ENCODE measurements at regions not wholly inside any gene's neighbourhood (a gene's known extent, or its start where the extent isn't known, plus 50 kb on each side); places are given as distances from the start of the nearest gene placed in this dataset.

DNA sequence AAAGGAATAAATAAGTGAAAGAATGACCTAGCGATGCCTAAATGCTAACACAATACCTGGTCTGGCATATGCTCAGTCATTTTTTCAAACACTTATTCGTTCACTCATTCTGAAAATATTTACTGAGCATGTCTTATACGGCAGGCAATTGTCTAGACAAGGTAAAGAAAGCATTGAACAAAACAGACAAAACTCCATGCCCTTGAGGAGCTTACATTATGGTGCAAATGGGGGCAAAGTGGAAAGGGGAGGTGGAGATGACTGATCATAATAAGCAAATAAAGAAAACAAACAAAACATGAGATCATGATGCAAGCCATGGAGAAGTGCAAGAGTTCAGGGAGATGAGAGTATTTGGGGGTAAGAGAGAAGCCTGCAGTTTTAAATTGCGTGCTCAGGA, 334.6 kb upstream of the PPARGC1A start:
- no peak overlapping the region for H3K4me3 ChIP-seq (ENCODE audit: low read length)
- TF ChIP-seq, protein P1, sequence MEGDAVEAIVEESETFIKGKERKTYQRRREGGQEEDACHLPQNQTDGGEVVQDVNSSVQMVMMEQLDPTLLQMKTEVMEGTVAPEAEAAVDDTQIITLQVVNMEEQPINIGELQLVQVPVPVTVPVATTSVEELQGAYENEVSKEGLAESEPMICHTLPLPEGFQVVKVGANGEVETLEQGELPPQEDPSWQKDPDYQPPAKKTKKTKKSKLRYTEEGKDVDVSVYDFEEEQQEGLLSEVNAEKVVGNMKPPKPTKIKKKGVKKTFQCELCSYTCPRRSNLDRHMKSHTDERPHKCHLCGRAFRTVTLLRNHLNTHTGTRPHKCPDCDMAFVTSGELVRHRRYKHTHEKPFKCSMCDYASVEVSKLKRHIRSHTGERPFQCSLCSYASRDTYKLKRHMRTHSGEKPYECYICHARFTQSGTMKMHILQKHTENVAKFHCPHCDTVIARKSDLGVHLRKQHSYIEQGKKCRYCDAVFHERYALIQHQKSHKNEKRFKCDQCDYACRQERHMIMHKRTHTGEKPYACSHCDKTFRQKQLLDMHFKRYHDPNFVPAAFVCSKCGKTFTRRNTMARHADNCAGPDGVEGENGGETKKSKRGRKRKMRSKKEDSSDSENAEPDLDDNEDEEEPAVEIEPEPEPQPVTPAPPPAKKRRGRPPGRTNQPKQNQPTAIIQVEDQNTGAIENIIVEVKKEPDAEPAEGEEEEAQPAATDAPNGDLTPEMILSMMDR (IDR thresholded peaks at IDR 0.05; ENCODE audit: insufficient read depth, low read depth, low read length, missing control alignments), result no peak
- peak; percentile 87 for DNase-seq (ENCODE audit: low read depth)

DNA sequence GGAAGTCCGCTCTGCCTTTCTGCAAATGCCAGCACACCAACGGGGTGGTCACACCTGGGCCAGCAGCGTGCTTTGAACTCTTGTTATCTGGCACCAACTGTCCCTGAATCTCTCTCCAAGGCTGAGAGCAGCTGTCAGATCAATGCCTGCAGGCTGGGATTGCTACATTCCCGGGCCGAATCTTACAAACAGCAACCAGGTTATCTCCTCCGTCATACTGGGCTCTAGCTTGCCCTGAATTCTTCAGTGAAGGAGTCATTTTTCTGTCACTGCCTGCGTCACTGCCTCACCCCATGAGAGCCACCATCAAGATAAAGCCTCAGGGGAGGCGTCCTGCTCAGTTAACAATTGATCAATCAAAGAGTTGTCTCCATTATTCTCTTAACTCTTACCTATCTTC, 329.4 kb upstream of the PPARGC1A start:
- DNase-seq (ENCODE audit: low read depth), result peak; percentile 87
- TF ChIP-seq, protein P1 (IDR thresholded peaks at IDR 0.05; ENCODE audit: insufficient read depth, low read depth, low read length, missing control alignments), result no peak
- H3K4me3 ChIP-seq (ENCODE audit: low read length), result no peak overlapping the region

DNA sequence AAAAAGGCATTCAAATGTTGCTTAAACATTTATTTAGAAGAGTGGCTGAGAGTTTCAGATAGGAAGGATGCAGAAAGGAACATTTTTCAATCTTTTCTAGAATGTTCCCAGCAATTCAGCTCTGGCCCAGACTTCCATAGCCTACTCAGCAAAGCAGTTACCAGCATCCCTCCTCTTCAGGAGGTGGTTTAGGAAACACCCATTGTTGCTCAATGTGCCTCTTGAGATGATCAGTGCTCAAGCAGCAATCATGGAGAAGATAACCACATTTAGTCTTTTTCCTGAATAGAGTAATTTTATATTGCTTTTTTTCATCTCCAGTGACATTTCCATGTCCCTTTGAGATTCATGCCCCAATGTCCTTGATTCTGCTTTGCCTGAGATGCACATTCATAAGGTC, 328.7 kb upstream of the PPARGC1A start:
- peak; percentile 34 for DNase-seq (ENCODE audit: low read depth)
- H3K4me3 ChIP-seq (ENCODE audit: low read length), result no peak overlapping the region
- TF ChIP-seq, protein P1 (IDR thresholded peaks at IDR 0.05; ENCODE audit: insufficient read depth, low read depth, low read length, missing control alignments), result no peak

DNA sequence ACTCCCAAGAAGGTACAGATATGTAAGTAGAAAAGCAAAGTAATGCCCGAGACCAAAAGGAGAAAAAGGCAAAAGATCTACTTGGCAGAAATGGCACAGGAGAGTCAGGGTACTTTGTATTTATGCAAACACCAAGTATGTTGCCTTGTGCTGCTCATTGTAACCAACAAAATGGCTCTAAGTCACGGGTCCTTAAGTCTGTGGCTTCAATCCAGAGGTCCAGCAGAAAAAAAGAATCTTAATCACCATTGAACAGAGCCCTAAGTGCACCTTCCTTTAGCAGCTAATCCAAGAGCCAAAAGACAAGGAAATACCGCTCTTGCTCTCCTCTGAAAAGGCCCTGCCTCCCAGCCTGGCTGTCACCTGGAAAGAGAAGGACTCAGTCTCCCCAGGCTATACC, 324.9 kb upstream of the PPARGC1A start:
- TF ChIP-seq, protein P1 (IDR thresholded peaks at IDR 0.05; ENCODE audit: insufficient read depth, low read depth, low read length, missing control alignments), result no peak
- H3K4me3 ChIP-seq (ENCODE audit: low read length), result no peak overlapping the region
- DNase-seq (ENCODE audit: low read depth), result no peak

DNA sequence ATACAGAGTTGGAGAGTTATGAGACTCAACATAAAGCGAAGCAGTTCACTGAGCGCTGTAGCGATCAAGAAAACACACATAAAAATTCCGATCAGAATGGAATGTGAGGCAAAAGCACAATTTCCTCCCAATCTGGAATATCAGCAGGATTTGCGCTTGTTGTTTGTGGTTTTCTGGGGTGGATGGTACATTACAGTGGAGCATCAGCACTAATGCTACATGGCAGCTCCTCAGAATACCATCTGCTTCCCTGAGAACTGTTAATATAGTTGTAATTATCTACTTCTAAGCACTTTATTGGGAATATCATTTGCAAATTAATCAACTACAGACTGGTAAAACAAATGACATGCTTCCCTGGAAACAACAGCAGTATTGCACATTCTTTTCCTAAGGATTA, 324.1 kb upstream of the PPARGC1A start:
- TF ChIP-seq, protein P1 (IDR thresholded peaks at IDR 0.05; ENCODE audit: insufficient read depth, low read depth, low read length, missing control alignments), result no peak
- no peak overlapping the region for H3K4me3 ChIP-seq (ENCODE audit: low read length)
- no peak for DNase-seq (ENCODE audit: low read depth)

DNA sequence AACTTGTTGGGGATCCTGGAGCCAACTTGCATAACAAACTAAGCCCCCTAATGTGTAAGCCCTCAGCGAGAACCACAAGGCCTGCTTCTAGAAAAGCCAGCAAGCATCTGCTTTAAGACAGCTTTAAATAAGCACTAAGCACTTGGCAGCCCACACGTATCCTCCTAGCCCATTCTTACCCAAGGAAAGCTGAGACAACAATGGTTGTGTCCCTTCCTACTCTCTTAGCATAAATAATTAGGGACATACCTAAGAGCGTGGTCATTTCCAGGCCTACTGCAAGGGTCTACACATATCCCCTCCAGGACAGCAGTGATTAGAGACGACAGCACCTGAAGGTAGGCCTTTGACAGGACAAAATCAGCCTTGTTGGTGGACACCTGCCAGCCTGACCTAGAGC, 322.8 kb upstream of the PPARGC1A start:
- TF ChIP-seq, protein P1 (IDR thresholded peaks at IDR 0.05; ENCODE audit: insufficient read depth, low read depth, low read length, missing control alignments), result no peak
- DNase-seq (ENCODE audit: low read depth), result no peak
- H3K4me3 ChIP-seq (ENCODE audit: low read length), result no peak overlapping the region

DNA sequence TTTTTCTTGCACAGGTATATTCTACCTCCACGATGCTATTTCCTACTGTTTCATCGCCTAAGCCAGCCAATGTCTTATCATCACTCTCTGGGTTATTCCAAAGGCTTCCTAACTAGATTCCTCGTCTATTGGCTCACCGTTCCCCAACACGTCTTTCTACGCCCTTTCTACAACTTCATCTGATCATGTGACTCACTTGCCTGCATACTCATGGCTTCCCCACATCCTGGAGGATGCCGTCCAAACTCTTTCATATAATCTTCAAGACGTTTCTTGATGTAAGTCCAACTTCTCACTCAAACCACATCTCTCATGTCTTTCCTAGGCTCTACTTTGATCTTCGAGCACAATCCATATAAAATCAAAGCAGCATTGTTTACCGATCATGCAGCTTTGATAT, 322.0 kb upstream of the PPARGC1A start:
- peak; percentile 75 for DNase-seq (ENCODE audit: low read depth)
- TF ChIP-seq, protein P1 (IDR thresholded peaks at IDR 0.05; ENCODE audit: insufficient read depth, low read depth, low read length, missing control alignments), result no peak
- no peak overlapping the region for H3K4me3 ChIP-seq (ENCODE audit: low read length)
